ENCODE measurements at regions not wholly inside any gene's neighbourhood (a gene's known extent, or its start where the extent isn't known, plus 50 kb on each side); places are given as distances from the start of the nearest gene placed in this dataset.

GRCh38 chr3:132084982-132085381 lies 50.2 kb upstream of the CPNE4 start:
- no peak overlapping the region for H3K4me2 ChIP-seq (ENCODE audit: low read length)
- intact Hi-C loops (cut with micrococcal nuclease): no loop called here
- no peaks in the 10 kb centered on the region for H3K27me3 ChIP-seq (ENCODE audit: insufficient read depth, low read length)
- H3K79me2 ChIP-seq (ENCODE audit: insufficient read depth, low read length): no peaks in the 10 kb centered on the region
- no TSS peak for BruUV-seq (replicated peaks)
- ChIA-PET POLR2A (no interaction called here), CTCF (no interaction called here), RAD21 (ENCODE audit: low non-redundant PET in 1 of 2, low total read pairs in 2 of 2, uncharacterized antibody in 2 of 2, unreplicated experiment in 2 of 2) (no interaction called here)
- H3K4me3 ChIP-seq (replicated peaks in 1 of 2; ENCODE audit: low read depth in 1 of 2, low read length in 2 of 2): no peak overlapping the region
- H3K36me3 ChIP-seq (ENCODE audit: control insufficient read depth in 1 of 2, insufficient read depth in 2 of 2, low read length in 2 of 2): no peaks in the 10 kb centered on the region
- H3K9me2 ChIP-seq (ENCODE audit: insufficient read depth): no peaks in the 10 kb centered on the region
- H3K9ac ChIP-seq (ENCODE audit: low read length): no peak overlapping the region
- no peaks in the 10 kb centered on the region for H3K4me1 ChIP-seq (ENCODE audit: control insufficient read depth in 1 of 2, insufficient read depth in 2 of 2, low read length in 2 of 2)
- TF ChIP-seq EZH2 (IDR thresholded peaks at IDR 0.05) (no peak), FOSL1 (IDR thresholded peaks at IDR 0.05; ENCODE audit: low read depth) (no peak)
- no peaks in the 10 kb centered on the region for H3K9me3 ChIP-seq (ENCODE audit: control insufficient read depth in 1 of 2, insufficient read depth in 1 of 2, low read depth in 1 of 2, low read length in 2 of 2)
- ATAC-seq: no peak
- H4K20me1 ChIP-seq (ENCODE audit: insufficient read depth): no peaks in the 10 kb centered on the region
- no peak overlapping the region for H2AFZ ChIP-seq (ENCODE audit: low read depth, low read length, poor library complexity, severe bottlenecking)
- no peak for DNase-seq (ENCODE audit: low read depth, low spot score)
- no peak overlapping the region for H3K27ac ChIP-seq (ENCODE audit: low read depth, low read length)

GRCh38 chr3:132087356-132087755 lies 52.5 kb upstream of the CPNE4 start:
- no peak overlapping the region for H3K27ac ChIP-seq (ENCODE audit: low read depth, low read length)
- no peak overlapping the region for H3K4me2 ChIP-seq (ENCODE audit: low read length)
- H2AFZ ChIP-seq (ENCODE audit: low read depth, low read length, poor library complexity, severe bottlenecking): no peak overlapping the region
- H3K27me3 ChIP-seq (ENCODE audit: insufficient read depth, low read length): peaks cover 5% of the 10 kb centered on the region; the same call in 1 of the 2 replicates
- H3K4me3 ChIP-seq (replicated peaks in 1 of 2; ENCODE audit: low read depth in 1 of 2, low read length in 2 of 2): no peak overlapping the region
- no peak for DNase-seq (ENCODE audit: low read depth, low spot score)
- no peaks in the 10 kb centered on the region for H3K9me2 ChIP-seq (ENCODE audit: insufficient read depth)
- ChIA-PET CTCF (no interaction called here), RAD21 (ENCODE audit: low non-redundant PET in 1 of 2, low total read pairs in 2 of 2, uncharacterized antibody in 2 of 2, unreplicated experiment in 2 of 2) (no interaction called here), POLR2A (no interaction called here)
- no peaks in the 10 kb centered on the region for H3K4me1 ChIP-seq (ENCODE audit: control insufficient read depth in 1 of 2, insufficient read depth in 2 of 2, low read length in 2 of 2)
- no peaks in the 10 kb centered on the region for H3K36me3 ChIP-seq (ENCODE audit: control insufficient read depth in 1 of 2, insufficient read depth in 2 of 2, low read length in 2 of 2)
- ATAC-seq: no peak
- no peaks in the 10 kb centered on the region for H4K20me1 ChIP-seq (ENCODE audit: insufficient read depth)
- H3K9me3 ChIP-seq (ENCODE audit: control insufficient read depth in 1 of 2, insufficient read depth in 1 of 2, low read depth in 1 of 2, low read length in 2 of 2): no peaks in the 10 kb centered on the region
- intact Hi-C loops (cut with micrococcal nuclease): no loop called here
- no peaks in the 10 kb centered on the region for H3K79me2 ChIP-seq (ENCODE audit: insufficient read depth, low read length)
- no TSS peak for BruUV-seq (replicated peaks)
- no peak overlapping the region for H3K9ac ChIP-seq (ENCODE audit: low read length)
- TF ChIP-seq ZBTB33 (IDR thresholded peaks at IDR 0.05; ENCODE audit: extremely low read depth, insufficient replicate concordance, low read length): no peak
- no peak for TF ChIP-seq RAD21 (IDR thresholded peaks at IDR 0.05; ENCODE audit: low read depth)
- no peak for TF ChIP-seq CTCF (IDR thresholded peaks at IDR 0.05 in 2 of 3, conservative IDR thresholded peaks at IDR 0.05 in 1 of 3; ENCODE audit: borderline replicate concordance in 1 of 3, insufficient read depth in 1 of 3, low read depth in 2 of 3, low read length in 2 of 3)
- TF ChIP-seq SIN3A (IDR thresholded peaks at IDR 0.05; ENCODE audit: low read depth): no peak
- no peak for TF ChIP-seq POLR2AphosphoS5 (IDR thresholded peaks at IDR 0.05; ENCODE audit: low read depth, low read length)
- no peak for TF ChIP-seq ZNF274 (IDR thresholded peaks at IDR 0.05; ENCODE audit: low read depth, low read length)
- no peak for TF ChIP-seq ZFX (IDR thresholded peaks at IDR 0.05)
- TF ChIP-seq ATF3 (IDR thresholded peaks at IDR 0.05): no peak
- TF ChIP-seq POLR2A (IDR thresholded peaks at IDR 0.05; ENCODE audit: borderline replicate concordance, extremely low read depth, insufficient read depth, insufficient read length): no peak
- no peak for TF ChIP-seq SP1 (IDR thresholded peaks at IDR 0.05; ENCODE audit: low read depth)

Measured in HCT116 (cell line).